Lung (tissue), 11 donors: ENCODE measurements at regions not wholly inside any gene's neighbourhood (a gene's known extent, or its start where the extent isn't known, plus 50 kb on each side); places are given as distances from the start of the nearest gene placed in this dataset.

Source experiments
- ATAC-seq: fragments of 200-7000 bp; cut with Tn5 transposase; one replicate; pipeline ENCODE4 v1.9.1; 2020; ENCODE audit warnings: moderate number of reproducible peaks; ENCODE audit not compliant: insufficient read depth, low FRiP score
- DNase-seq, 3 donors: peaks; one replicate each; pipeline ENCODE4 v3.0.0-alpha.2; 2013 to 2017
- H3K27ac ChIP-seq, 2 donors: one replicate each; pipeline ENCODE4 v1.5.1; 2013; ENCODE audit warnings: mild to moderate bottlenecking in 2 of 2, moderate library complexity in 2 of 2, control low read depth in 1 of 2, inconsistent platforms in 1 of 2, low read depth in 1 of 2, low read length in 1 of 2
- H3K27me3 ChIP-seq, 3 donors: one replicate each; pipeline ENCODE4 v1.5.1; 2013; ENCODE audit warnings: low read length in 2 of 3; ENCODE audit not compliant: control insufficient read depth in 3 of 3, insufficient read depth in 3 of 3
- H3K36me3 ChIP-seq, 4 donors: one replicate each; pipeline ENCODE4 v1.5.1; 2013; ENCODE audit warnings: low read length in 4 of 4, mild to moderate bottlenecking in 1 of 4, moderate library complexity in 1 of 4; ENCODE audit not compliant: control insufficient read depth in 4 of 4, insufficient read depth in 4 of 4
- H3K4me1 ChIP-seq, 5 donors: one replicate each; pipeline ENCODE4 v1.5.1; 2013; ENCODE audit warnings: low read length in 5 of 5, mild to moderate bottlenecking in 2 of 5, moderate library complexity in 1 of 5; ENCODE audit not compliant: control insufficient read depth in 5 of 5, insufficient read depth in 5 of 5
- H3K4me3 ChIP-seq: one replicate; pipeline ENCODE4 v1.5.1; 2013; ENCODE audit warnings: mild to moderate bottlenecking, control low read depth, moderate library complexity
- H3K9ac ChIP-seq, 2 donors: one replicate each; pipeline ENCODE4 v1.5.1; 2013; ENCODE audit warnings: low read length in 2 of 2, control low read depth in 1 of 2; ENCODE audit not compliant: insufficient read depth in 1 of 2
- H3K9me3 ChIP-seq, 4 donors: one replicate each; pipeline ENCODE4 v1.5.1; 2013; ENCODE audit warnings: low read length in 3 of 4, mild to moderate bottlenecking in 1 of 4, moderate library complexity in 1 of 4; ENCODE audit not compliant: control insufficient read depth in 4 of 4, insufficient read depth in 3 of 4
- WGBS, 2 donors: extraction: QIAGEN DNeasy Blood & Tissue Kit; methylation state at CpG; one replicate each; pipeline ENCODE4 v1.1.7; 2013; 5-methylcytosine and 5-hydroxymethylcytosine counted together
- TF ChIP-seq, protein P1 (sequence below): IDR thresholded peaks from 2 replicates; pipeline ENCODE4 v1.5.1; 2012; ENCODE audit warnings: mild to moderate bottlenecking; ENCODE audit errors: control extremely low read depth, extremely low read depth
- donor health status: control.
- donor health status: control.
- donor health status: Bipolar disorder and iron deficiency.
- donor health status: healthy.
- donor health status: DM: yes; HTN: yes; CAD: no.

DNA sequence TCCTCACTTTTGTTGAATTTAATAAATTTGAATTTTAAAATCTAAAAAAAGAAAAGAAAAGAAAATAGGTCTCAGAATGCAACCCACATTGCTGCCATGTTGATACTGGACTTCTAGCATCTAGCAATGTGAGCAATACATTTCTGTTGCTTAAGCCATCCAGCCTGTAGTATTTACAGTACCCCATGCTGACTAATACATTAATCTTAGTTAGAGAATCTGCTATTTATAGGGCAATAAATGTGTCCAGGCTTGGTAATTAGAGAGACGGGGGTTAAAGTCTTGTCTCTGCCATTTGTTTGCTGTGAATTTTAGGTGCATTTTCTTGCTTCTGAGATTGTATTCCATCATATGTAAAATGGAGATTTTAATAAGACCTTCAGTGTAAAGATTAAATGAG, 471.3 kb downstream of the DHX35 start:
- H3K4me1 ChIP-seq = peaks cover 0 to 1% (median 0%) of the 10 kb centered on the region in 5 donors
- H3K27me3 ChIP-seq = no peaks in the 10 kb centered on the region
- H3K9me3 ChIP-seq = peaks cover 0 to 1% (median 0%) of the 10 kb centered on the region in 4 donors
- ATAC-seq (no peak), DNase-seq (no peak)
- H3K36me3 ChIP-seq = no peaks in the 10 kb centered on the region
- H3K4me3 ChIP-seq = no peak overlapping the region
- no peak overlapping the region for H3K27ac ChIP-seq
- TF ChIP-seq, protein P1, sequence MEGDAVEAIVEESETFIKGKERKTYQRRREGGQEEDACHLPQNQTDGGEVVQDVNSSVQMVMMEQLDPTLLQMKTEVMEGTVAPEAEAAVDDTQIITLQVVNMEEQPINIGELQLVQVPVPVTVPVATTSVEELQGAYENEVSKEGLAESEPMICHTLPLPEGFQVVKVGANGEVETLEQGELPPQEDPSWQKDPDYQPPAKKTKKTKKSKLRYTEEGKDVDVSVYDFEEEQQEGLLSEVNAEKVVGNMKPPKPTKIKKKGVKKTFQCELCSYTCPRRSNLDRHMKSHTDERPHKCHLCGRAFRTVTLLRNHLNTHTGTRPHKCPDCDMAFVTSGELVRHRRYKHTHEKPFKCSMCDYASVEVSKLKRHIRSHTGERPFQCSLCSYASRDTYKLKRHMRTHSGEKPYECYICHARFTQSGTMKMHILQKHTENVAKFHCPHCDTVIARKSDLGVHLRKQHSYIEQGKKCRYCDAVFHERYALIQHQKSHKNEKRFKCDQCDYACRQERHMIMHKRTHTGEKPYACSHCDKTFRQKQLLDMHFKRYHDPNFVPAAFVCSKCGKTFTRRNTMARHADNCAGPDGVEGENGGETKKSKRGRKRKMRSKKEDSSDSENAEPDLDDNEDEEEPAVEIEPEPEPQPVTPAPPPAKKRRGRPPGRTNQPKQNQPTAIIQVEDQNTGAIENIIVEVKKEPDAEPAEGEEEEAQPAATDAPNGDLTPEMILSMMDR = no peak
- WGBS, 2 donors = 89 to 93% methylated on average over 1 of the region's 1 CpG
- H3K9ac ChIP-seq = no peak overlapping the region

DNA sequence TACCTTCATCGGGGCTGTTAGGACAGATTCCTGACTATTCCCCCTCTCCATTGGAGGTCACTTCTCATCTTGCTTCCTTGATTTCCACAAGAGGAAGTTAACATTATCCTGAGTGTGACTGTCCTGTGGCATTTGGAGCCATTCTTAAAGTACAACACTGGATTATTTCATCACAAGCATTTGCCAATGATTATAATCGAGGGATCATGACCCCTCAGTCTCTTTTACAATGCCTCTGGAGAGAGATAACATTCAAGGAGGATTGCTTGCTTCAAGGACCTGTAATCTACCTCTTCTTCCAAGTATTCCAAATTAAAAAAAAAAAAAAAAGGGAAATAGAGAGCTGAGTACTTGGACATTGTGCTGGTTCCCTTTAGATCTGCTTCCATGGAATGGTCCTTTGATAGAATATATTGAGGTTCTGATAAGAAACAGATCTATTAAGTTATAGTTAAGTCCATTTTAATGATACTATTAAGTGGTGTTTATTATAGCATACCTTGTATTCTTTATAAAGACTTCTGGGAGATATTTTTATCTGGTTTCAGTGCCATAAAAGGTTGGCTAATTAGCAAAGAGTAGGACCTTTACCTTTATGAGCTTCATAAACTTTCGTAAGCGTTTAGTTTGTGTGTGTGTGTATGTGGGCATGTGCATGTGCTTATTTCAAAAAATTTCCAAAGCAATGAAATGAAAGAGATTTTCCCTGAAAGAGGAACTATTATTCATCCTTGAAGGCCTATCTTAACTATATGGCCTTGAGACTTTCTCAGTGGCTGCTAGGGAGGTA, 469.1 kb downstream of the DHX35 start:
- Histone ChIP-seq H3K27me3 (no peaks in the 10 kb centered on the region), H3K4me1 (peaks cover 0 to 1% (median 0%) of the 10 kb centered on the region in 5 donors), H3K4me3 (no peak overlapping the region), H3K27ac (no peak overlapping the region), H3K9me3 (peaks cover 0 to 7% (median 2%) of the 10 kb centered on the region in 4 donors), H3K9ac (no peak overlapping the region), H3K36me3 (no peaks in the 10 kb centered on the region)
- TF ChIP-seq, protein P1 = no peak
- no peak for ATAC-seq
- DNase-seq = no peak
- WGBS, 2 donors = 77 to 87% methylated on average over 4 of the region's 4 CpGs

DNA sequence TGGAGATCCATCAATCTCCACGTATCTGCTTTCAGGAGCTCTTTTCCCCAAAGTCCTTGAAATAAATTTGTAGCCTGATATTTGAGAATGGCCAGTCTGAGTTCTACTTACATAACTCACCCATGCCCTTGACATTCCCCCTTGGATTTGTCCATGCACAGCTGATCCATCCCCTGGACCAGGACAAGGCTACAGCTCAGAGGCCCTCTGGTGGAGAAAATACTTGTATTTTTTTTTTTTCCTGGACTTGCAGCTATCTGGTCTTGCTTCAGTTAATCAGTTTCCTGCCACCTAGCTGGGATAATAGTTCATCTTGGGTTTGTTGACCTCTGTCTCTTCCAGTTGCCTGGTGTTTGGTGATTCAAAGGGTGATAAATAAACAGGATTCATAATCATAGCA, 467.6 kb downstream of the DHX35 start:
- 63 to 64% methylated on average over 1 of the region's 1 CpG for WGBS, 2 donors
- H3K4me1 ChIP-seq = peaks cover 0 to 1% (median 0%) of the 10 kb centered on the region in 5 donors
- H3K9ac ChIP-seq = no peak overlapping the region
- H3K4me3 ChIP-seq = no peak overlapping the region
- DNase-seq = peak in 2 of 3 donors; percentile 24 to 39
- ATAC-seq = no peak
- H3K9me3 ChIP-seq = peaks cover 0 to 7% (median 2%) of the 10 kb centered on the region in 4 donors
- no peaks in the 10 kb centered on the region for H3K27me3 ChIP-seq
- no peak overlapping the region for H3K27ac ChIP-seq
- TF ChIP-seq, protein P1 = no peak
- no peaks in the 10 kb centered on the region for H3K36me3 ChIP-seq
